Activated CD4-positive, alpha-beta memory T cell treated with anti-CD3 and anti-CD28 coated beads, Interleukin-2, amount 10 ng/mL, durations not matched to agents 7 days and 5 days (primary cell): ENCODE measurements at regions not wholly inside any gene's neighbourhood (a gene's known extent, or its start where the extent isn't known, plus 50 kb on each side); places are given as distances from the start of the nearest gene placed in this dataset.

Source experiments
- CTCF ChIA-PET: fragments of 350-600 bp; sonication (Branson Sonifier 250); formaldehyde crosslinking; loops from one replicate; lab custom pipeline; 2021; ENCODE audit warnings: antibody characterized with exemption, inconsistent platforms; lab: Charles Lee
- POLR2A ChIA-PET: fragments of 350-600 bp; sonication (Branson Sonifier 250); formaldehyde crosslinking; loops from one replicate; lab custom pipeline; 2021; ENCODE audit warnings: antibody characterized with exemption; lab: Charles Lee
- DNase-seq: peaks from one replicate; pipeline ENCODE4 v3.0.0-alpha.2; 2020
- H3K27ac Mint-ChIP-seq: one replicate; pipeline ENCODE4 v1.8.0; 2021; ENCODE audit warnings: mild to moderate bottlenecking, mixed read lengths
- H3K27me3 Mint-ChIP-seq: one replicate; pipeline ENCODE4 v1.8.0; 2021; ENCODE audit warnings: mixed read lengths
- H3K36me3 Mint-ChIP-seq: one replicate; pipeline ENCODE4 v1.8.0; 2021; ENCODE audit warnings: low read depth, mixed read lengths
- H3K4me1 Mint-ChIP-seq: one replicate; pipeline ENCODE4 v1.8.0; 2021; ENCODE audit warnings: mixed read lengths
- H3K4me3 Mint-ChIP-seq: one replicate; pipeline ENCODE4 v1.8.0; 2021; ENCODE audit warnings: mild to moderate bottlenecking, mixed read lengths
- H3K9me3 Mint-ChIP-seq: one replicate; pipeline ENCODE4 v1.8.0; 2021; ENCODE audit warnings: mixed read lengths

DNA sequence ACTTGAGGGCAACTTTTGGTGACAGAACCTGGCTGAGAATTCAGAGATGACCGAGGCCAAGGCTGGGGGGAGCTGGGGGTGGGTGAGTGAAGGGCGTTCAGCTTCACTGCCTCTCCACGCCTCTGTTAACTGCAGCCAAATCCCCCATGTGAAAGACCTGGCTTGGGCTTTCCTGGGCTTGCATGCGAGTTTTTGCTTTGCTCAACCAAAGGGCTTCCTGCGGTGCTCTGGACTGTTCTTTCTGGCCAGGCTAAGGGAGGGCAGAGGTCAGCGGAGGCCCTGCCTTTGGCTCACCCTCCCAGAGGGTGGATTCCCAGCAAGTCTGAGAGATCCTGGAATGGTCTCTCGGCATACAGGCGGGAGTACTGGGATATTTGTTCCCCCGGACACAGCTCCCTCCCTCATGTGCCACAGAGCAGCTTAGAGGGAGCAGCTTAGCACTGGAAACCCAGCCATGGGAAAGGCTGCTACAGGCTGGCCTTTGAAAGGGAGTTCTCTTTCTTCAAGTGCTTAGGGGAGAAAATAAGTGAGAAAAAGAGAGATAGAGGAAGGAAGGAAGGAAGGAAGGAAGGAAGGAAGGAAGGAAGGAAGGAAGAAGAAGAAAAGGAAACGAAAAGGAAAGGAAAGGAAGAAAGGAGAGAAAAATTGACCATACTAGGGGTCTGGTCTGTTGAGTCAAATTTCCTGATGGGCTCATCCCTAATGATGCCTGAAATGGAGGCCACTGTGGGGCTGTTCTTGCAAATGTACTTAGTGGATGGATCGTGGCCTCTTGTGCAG, 158.8 kb downstream of the FGF18 start:
- Mint-ChIP-seq H3K27me3 (no peaks in the 10 kb centered on the region), H3K4me3 (no peak overlapping the region), H3K9me3 (peaks cover 3% of the 10 kb centered on the region), H3K27ac (no peak overlapping the region), H3K36me3 (no peaks in the 10 kb centered on the region), H3K4me1 (no peaks in the 10 kb centered on the region)
- ChIA-PET POLR2A (no interaction called here), CTCF (no interaction called here)
- DNase-seq = no peak

DNA sequence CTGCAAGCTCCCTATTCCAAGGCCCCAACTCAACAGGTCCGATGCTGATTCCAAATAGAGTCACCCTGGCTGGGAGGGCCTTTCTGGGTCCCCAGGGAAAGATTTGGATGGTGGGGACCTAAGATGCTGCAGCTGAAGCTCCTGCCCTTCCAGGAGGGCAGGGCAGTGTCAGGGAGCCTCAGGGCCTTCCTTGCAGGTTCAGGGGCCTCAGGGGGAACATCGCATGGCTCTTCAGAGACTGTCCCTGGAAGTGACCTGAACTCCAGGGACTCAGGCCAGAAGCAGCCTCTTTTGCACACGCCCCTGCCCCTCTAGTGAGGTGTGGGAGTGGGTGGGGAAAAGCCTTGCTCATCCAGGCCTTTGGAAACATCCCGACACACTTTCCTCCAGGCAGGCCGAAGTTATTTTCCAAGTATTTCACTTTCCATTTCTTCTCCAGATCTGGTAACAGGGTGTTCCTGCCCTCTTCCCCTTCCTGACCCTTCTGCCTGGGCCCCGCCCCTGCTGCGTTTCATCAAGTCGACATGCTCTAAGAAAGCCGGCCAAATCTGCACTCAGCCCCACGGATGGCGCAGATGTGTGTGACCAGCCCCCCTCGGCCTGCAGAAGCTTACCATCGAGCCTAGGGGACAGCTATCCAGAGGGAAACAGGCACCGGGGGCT, 159.5 kb downstream of the FGF18 start:
- no peaks in the 10 kb centered on the region for H3K36me3 Mint-ChIP-seq
- ChIA-PET CTCF (no interaction called here), POLR2A (no interaction called here)
- H3K27me3 Mint-ChIP-seq = no peaks in the 10 kb centered on the region
- no peak for DNase-seq
- no peak overlapping the region for H3K27ac Mint-ChIP-seq
- H3K4me1 Mint-ChIP-seq = no peaks in the 10 kb centered on the region
- peaks cover 3% of the 10 kb centered on the region for H3K9me3 Mint-ChIP-seq
- no peak overlapping the region for H3K4me3 Mint-ChIP-seq

DNA sequence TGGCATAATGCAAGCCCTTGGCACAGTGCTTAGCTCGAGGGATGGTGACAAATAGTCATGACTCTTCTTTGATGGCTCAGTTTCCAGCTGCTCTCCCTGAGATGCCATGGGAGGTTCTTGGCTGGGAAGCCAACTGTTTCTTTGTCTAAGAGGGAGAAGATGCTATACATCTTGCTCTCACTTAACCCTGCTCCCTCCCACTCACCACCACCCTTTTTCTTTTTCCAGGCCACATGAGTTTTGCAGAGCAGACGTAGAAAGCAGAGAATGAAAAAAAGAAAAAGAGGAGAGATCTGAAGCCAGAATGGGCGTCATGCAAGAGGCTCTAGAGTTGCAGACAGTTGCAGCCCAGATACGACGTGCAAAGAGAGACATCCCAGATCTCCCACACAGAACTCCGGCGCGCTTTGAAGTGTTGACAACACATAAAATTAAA, 160.5 kb downstream of the FGF18 start:
- no peaks in the 10 kb centered on the region for H3K36me3 Mint-ChIP-seq
- no peak for DNase-seq
- H3K4me1 Mint-ChIP-seq = no peaks in the 10 kb centered on the region
- POLR2A ChIA-PET = no interaction called here
- H3K27ac Mint-ChIP-seq = no peak overlapping the region
- peaks cover under 1% of the 10 kb centered on the region for H3K9me3 Mint-ChIP-seq
- no peaks in the 10 kb centered on the region for H3K27me3 Mint-ChIP-seq
- H3K4me3 Mint-ChIP-seq = no peak overlapping the region
- CTCF ChIA-PET = no interaction called here

DNA sequence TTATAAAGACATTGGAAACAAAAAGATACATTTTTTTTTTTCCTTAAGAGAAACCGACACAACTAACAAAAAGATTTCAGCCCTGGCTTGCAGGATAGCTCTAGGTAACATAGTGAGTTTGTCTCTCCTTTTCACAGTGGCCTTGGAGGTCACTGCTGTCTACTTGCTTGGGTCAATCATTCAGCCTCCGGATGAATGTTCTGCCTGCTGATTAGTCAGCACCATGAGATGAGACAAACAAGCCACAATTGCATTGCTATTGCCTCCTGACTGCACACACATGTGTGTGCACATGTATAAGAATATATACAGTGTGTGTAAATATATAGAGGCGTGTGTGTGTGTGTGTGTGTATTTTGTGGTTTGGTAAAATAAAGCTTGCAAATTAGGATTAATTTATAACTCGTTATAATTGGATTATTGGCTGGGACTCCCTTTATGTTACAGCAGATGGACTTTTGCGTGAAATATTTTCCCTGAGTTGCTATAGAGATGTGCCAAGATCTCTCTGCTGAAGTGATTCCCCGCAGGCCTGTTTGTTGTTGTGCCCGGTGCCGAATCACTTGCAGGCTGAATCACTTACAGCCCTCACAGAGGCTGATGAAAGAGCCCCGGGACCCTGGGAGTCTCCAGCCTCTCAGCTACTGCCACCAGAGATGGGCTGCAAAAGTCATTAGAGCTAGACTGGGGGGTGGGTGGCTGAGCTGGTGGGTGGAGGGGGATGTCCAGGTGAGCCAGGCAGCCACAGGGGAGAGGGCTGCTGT, 161.2 kb downstream of the FGF18 start:
- ChIA-PET POLR2A (no interaction called here), CTCF (no interaction called here)
- Mint-ChIP-seq H3K27me3 (no peaks in the 10 kb centered on the region), H3K36me3 (no peaks in the 10 kb centered on the region), H3K9me3 (no peaks in the 10 kb centered on the region), H3K4me1 (no peaks in the 10 kb centered on the region), H3K27ac (no peak overlapping the region), H3K4me3 (no peak overlapping the region)
- DNase-seq = no peak

DNA sequence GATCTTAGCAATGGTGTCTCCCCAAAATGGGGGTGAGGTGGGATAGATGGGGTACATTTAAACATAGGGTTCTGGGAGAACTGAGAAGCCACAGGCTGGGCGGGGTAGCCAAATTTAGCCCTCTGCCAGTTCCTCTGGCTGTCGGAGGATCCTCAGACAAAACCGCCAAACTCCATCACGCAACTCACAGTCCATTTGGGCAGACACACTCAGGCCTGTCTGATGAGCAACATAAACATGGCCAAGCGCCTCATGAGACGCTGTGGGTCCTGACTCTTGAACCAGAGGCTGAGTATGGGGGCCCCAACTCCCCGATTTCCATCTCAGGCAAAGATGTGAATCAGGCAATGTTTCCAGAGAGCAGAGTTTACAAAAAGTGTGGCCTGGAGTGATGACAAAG, 162.3 kb downstream of the FGF18 start:
- no peak overlapping the region for H3K27ac Mint-ChIP-seq
- H3K4me3 Mint-ChIP-seq = no peak overlapping the region
- POLR2A ChIA-PET = no interaction called here
- H3K4me1 Mint-ChIP-seq = no peaks in the 10 kb centered on the region
- no peaks in the 10 kb centered on the region for H3K9me3 Mint-ChIP-seq
- CTCF ChIA-PET = no interaction called here
- DNase-seq = no peak
- no peaks in the 10 kb centered on the region for H3K27me3 Mint-ChIP-seq
- H3K36me3 Mint-ChIP-seq = no peaks in the 10 kb centered on the region

DNA sequence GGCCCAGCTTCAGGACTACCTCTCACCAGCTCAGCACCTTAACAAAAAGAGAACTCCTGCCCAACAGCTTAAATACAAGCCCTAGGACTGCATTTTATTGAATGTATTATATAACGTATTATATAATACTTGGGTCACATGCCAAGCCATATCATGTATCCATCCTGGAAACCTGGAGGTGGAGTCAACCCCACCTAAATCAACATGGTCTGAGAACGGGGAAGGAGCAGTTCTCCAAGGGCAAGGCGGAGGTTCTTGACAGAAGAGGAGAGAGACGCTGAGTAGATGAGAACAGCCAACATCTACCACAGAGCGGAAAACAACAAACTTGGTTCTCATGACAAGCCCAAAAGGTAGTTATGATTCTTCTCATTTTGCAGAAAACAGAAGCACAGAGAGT, 163.4 kb downstream of the FGF18 start:
- Mint-ChIP-seq H3K27me3 (no peaks in the 10 kb centered on the region), H3K36me3 (no peaks in the 10 kb centered on the region), H3K27ac (no peak overlapping the region), H3K4me3 (no peak overlapping the region), H3K9me3 (no peaks in the 10 kb centered on the region), H3K4me1 (no peaks in the 10 kb centered on the region)
- ChIA-PET CTCF (no interaction called here), POLR2A (no interaction called here)
- DNase-seq = no peak

DNA sequence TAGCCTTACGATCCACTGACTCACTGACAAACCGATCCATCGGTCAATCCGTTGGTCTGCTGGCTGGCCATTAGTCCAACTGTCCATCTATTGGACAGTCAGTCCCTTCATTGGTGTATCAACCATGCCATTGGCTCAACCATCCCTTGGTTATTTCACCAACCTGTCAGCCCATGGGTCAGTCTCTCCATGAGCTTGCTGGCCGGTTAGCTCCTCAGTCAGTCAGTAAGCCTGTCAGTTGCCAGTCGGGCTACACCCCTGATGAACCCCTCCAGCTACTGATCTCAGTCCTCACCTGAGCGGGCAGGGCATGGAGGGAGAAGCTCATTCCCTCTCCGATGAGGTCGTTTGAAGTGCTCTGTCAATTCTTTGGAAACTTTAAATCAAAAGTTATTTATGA, 166.5 kb downstream of the FGF18 start:
- Mint-ChIP-seq H3K9me3 (no peaks in the 10 kb centered on the region), H3K27me3 (peaks cover 1% of the 10 kb centered on the region), H3K4me1 (no peaks in the 10 kb centered on the region), H3K36me3 (no peaks in the 10 kb centered on the region), H3K27ac (no peak overlapping the region), H3K4me3 (no peak overlapping the region)
- ChIA-PET CTCF (no interaction called here), POLR2A (no interaction called here)
- no peak for DNase-seq

DNA sequence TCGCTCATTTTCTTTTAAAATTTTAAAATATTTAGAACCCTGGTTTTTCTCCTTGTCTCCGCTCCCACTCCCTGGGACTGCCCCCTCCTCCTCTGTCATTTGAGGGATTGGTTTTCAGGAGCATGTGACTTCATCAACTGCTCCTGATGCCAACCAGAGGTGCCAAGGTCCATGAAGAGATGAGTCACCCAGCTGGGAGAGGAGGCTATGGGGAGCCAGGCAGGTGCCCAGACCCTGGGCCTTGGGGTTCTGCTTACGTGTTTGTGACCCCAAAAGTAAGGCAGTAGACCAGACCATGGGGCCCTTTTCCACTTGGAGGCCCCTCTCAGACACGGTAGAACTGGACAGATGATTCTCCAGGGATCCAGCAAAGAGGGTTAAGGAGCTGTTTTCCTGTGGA, 167.0 kb downstream of the FGF18 start:
- DNase-seq = no peak
- Mint-ChIP-seq H3K4me3 (no peak overlapping the region), H3K36me3 (no peaks in the 10 kb centered on the region), H3K27ac (no peak overlapping the region), H3K27me3 (peaks cover 3% of the 10 kb centered on the region), H3K9me3 (no peaks in the 10 kb centered on the region), H3K4me1 (no peaks in the 10 kb centered on the region)
- ChIA-PET CTCF (no interaction called here), POLR2A (no interaction called here)

DNA sequence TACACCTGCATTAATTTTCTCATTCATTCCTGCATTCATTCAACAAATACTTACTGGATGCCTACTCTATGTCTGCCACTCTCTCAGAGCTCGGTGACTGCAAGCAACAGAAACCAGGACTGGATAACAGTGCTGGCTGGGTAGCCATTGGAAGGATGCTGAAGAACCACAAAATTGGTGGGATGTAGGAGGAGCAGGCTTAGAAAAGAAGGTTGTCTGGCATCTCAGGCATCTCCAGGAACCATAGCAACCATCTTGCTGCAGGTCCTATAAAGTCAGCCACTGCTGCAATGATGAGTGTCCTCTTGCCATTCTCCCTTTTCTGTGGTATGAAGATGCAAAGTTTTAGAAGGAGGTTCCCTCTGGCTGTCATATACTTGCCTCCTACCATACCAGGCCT, 168.6 kb downstream of the FGF18 start:
- CTCF ChIA-PET = no interaction called here
- Mint-ChIP-seq H3K27ac (no peak overlapping the region), H3K9me3 (no peaks in the 10 kb centered on the region), H3K27me3 (peaks cover 3% of the 10 kb centered on the region), H3K4me1 (no peaks in the 10 kb centered on the region), H3K36me3 (no peaks in the 10 kb centered on the region), H3K4me3 (no peak overlapping the region)
- DNase-seq = no peak
- POLR2A ChIA-PET = no interaction called here

DNA sequence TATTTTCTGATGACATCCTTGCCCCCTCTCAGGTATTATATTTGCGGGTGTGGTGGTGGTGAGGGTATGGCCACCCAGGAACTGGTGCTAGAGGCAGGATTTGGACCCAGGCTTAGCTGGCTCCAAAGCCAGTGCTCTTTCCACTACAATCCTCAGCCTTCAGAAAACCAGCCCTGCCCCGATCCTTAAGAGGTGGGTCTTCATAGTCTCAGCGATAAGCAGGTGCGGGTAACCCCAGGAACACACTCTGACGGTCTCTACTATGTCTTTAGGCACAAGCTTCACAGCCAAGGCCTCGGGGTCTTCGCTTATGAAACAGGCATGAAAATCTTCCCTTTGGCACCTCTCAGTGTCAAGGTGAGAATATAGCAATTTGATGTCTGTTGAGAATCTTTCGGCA, 169.3 kb downstream of the FGF18 start:
- Mint-ChIP-seq H3K4me3 (no peak overlapping the region), H3K27me3 (peaks cover 3% of the 10 kb centered on the region), H3K27ac (no peak overlapping the region), H3K9me3 (no peaks in the 10 kb centered on the region), H3K36me3 (no peaks in the 10 kb centered on the region), H3K4me1 (no peaks in the 10 kb centered on the region)
- ChIA-PET CTCF (no interaction called here), POLR2A (no interaction called here)
- no peak for DNase-seq

DNA sequence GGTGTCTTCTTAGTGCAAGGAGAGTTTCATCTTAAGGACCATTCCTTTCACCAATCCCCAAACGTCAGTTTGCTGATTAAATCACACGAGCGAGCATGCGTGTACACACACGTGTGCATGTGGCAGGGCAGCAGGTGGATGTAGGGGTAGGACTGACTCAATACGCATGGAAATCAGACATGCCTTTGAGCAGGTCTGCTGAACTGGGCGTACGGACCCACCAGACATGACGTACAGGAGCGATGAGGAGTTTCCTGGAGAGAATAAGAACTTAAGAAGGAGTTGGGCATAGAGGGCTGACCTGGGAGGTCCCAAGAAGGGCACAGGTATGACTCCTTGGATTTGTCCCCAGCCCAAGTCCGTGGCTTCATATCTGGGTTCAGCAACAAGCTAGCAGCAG, 170.0 kb downstream of the FGF18 start:
- no peak for DNase-seq
- peaks cover 3% of the 10 kb centered on the region for H3K27me3 Mint-ChIP-seq
- no peaks in the 10 kb centered on the region for H3K4me1 Mint-ChIP-seq
- CTCF ChIA-PET = no interaction called here
- POLR2A ChIA-PET = no interaction called here
- no peak overlapping the region for H3K27ac Mint-ChIP-seq
- H3K36me3 Mint-ChIP-seq = no peaks in the 10 kb centered on the region
- no peaks in the 10 kb centered on the region for H3K9me3 Mint-ChIP-seq
- H3K4me3 Mint-ChIP-seq = no peak overlapping the region

DNA sequence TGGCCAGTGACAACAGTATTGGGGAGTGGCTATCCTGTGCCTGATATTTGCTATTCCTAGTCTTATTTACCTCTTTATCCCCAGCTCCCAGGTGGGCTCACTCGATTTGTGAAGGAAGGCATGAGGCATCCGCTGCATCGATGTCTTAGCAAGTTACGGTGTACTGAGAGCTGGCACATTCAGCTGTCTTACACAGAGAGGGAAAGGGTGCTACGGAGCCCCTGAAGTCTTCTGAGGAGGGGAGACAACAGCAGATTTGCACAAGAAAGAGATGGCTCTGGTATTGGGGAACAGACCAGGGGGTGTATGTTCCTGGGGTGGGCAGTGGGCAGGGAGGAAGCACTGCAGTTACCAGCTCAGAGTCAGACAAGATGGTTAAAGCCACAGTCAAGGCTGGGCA, 172.6 kb downstream of the FGF18 start:
- Mint-ChIP-seq H3K4me3 (no peak overlapping the region), H3K9me3 (no peaks in the 10 kb centered on the region), H3K27ac (no peak overlapping the region), H3K27me3 (peaks cover 3% of the 10 kb centered on the region), H3K36me3 (no peaks in the 10 kb centered on the region), H3K4me1 (no peaks in the 10 kb centered on the region)
- CTCF ChIA-PET = no interaction called here
- DNase-seq = no peak
- POLR2A ChIA-PET = no interaction called here

DNA sequence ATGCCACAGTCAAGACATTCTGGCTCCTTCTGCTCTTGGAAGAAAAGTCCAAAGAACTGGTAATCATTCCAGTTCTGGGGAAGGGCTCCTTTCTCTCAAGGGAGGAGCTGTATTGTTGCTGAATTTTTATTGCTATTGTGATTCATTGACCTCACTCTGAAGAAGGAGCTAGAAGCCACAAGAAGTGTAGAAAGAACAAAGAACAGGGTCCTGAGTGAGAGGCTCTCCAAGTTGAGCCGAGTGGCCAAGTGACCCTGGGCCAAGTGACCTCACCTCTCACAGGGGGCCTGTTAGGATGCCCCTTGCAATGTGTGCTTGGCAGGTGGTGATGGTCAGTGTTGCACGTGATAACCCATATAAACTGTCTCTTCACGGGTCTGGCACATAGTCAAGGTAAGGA, 173.3 kb downstream of the FGF18 start:
- CTCF ChIA-PET = no interaction called here
- H3K4me3 Mint-ChIP-seq = no peak overlapping the region
- no peaks in the 10 kb centered on the region for H3K36me3 Mint-ChIP-seq
- no peak for DNase-seq
- H3K4me1 Mint-ChIP-seq = no peaks in the 10 kb centered on the region
- POLR2A ChIA-PET = no interaction called here
- peaks cover 3% of the 10 kb centered on the region for H3K27me3 Mint-ChIP-seq
- H3K27ac Mint-ChIP-seq = no peak overlapping the region
- no peaks in the 10 kb centered on the region for H3K9me3 Mint-ChIP-seq
